ENCODE measurements at regions not wholly inside any gene's neighbourhood (a gene's known extent, or its start where the extent isn't known, plus 50 kb on each side); places are given as distances from the start of the nearest gene placed in this dataset.
A peak's percentile ranks its signal among the peaks of the same experiment; 100 is the strongest.

DNA sequence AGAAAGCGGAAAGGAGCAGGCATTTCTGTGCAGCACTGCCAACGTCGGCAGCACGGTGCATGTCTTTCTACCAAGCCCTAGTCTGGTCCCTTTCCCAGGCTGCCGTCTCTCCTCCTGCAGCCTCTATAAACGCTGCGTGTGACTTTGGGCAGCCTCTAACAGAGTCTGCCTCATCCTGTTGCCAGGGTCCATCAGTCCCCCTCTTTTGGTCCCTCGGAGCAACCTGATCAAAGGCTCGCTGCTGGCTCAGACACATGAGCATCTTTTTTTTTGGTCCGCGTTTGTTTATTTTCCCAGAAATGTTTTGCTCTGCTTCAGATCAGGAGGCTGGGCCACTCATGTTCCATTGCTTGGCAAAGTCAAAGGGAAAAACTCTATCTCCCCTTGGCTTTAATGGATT lies 166.8 kb upstream of the CST7 start:
- TF ChIP-seq, protein P1, sequence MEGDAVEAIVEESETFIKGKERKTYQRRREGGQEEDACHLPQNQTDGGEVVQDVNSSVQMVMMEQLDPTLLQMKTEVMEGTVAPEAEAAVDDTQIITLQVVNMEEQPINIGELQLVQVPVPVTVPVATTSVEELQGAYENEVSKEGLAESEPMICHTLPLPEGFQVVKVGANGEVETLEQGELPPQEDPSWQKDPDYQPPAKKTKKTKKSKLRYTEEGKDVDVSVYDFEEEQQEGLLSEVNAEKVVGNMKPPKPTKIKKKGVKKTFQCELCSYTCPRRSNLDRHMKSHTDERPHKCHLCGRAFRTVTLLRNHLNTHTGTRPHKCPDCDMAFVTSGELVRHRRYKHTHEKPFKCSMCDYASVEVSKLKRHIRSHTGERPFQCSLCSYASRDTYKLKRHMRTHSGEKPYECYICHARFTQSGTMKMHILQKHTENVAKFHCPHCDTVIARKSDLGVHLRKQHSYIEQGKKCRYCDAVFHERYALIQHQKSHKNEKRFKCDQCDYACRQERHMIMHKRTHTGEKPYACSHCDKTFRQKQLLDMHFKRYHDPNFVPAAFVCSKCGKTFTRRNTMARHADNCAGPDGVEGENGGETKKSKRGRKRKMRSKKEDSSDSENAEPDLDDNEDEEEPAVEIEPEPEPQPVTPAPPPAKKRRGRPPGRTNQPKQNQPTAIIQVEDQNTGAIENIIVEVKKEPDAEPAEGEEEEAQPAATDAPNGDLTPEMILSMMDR (IDR thresholded peaks at IDR 0.05; ENCODE audit: low read depth, low read length, missing control alignments), result no peak
- H3K4me3 ChIP-seq (ENCODE audit: low read depth, low read length), result no peak overlapping the region
- in situ Hi-C loops (cut with HindIII; ENCODE audit: low sequenced_read_pairs), result loop anchor here (5.0 kb wide), 1 partner anchor 55 kb away; no protein-coding TSS in a partner anchor
- no peak for DNase-seq (ENCODE audit: low read depth)

DNA sequence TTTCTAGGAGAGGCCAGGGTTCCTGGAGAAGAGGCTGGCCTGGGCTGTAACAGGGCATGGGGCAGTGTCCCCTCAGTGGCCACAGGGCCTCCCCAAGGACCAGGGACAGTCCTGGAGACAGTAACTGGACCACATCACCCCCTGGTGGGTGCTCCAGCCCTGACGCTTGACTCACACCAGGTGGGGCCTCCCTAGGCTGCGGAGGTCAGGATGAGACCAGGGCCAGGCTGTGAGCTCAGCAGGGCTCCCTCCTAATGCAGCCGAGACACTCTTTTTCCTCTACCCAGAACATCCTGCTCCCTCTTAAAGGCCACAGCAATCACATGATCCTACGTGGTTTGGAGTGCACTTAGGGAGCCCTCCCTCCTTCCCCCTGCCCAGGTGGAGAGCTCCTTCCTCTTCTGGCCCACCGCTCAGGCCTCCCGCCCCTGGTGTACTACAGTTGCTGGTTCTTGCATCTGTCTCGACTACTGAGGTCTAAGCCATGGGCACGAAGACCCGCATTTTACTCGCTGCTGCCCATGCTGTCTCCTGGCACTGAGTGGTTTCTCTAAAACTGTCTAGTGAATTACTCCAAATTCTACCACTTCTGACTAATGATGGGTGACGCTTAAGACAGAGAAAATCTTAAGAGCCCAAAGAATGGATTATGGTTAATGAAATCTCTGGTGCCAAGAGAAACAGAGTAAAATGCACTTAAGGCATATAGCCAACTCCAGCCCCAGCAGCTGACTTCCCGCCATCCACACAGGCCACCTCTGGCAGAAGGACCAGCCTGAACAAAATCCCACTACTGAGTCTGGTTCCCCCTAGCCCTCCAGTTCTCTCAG lies 166.1 kb upstream of the CST7 start:
- no peak overlapping the region for H3K4me3 ChIP-seq (ENCODE audit: low read depth, low read length)
- no peak for DNase-seq (ENCODE audit: low read depth)
- TF ChIP-seq, protein P1 (IDR thresholded peaks at IDR 0.05; ENCODE audit: low read depth, low read length, missing control alignments), result peak; percentile 10
- in situ Hi-C loops (cut with HindIII; ENCODE audit: low sequenced_read_pairs), result loop anchor here (5.0 kb wide), 1 partner anchor 54 kb away; no protein-coding TSS in a partner anchor

DNA sequence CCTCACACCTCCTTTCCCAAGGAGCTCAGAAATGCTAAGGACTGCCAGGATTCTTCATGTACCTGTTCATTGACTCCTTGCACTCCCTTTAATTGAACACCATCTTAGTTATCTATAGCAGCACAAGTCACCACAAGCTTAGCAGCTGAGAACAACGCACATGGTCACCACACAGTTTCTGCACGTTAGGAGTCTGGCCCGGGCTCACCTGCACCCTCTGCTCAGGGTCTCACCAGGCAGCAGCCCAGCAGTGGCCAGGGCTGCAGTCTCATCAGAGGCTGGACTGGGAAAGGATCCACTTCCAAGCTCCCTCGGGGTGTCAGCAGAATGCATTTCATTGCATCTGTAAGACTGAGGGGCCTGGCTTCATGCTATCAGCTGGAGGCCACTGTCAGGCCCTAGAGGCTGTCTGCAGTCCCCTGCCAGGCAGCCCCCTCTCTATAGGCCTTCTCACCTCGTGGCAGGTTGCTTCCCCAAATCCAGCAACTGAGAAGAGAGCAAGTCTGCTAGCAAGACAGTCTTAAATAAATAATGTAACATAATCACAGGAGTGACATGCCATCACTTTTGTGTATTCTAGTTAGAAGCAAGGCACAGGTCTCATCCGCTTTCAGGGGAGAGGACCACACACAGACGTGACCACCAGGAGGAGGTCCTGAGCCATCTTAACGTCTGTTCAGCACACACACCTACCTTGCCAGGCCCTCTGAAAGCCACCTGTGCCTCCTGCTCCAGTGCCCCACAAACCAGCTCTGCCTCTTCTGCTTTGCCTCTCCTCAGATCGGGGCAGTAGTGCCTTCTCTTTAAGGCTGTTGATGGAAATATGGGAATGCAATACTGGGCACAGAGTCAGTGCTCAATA lies 165.2 kb upstream of the CST7 start:
- TF ChIP-seq, protein P1 (IDR thresholded peaks at IDR 0.05; ENCODE audit: low read depth, low read length, missing control alignments), result no peak
- no peak overlapping the region for H3K4me3 ChIP-seq (ENCODE audit: low read depth, low read length)
- in situ Hi-C loops (cut with HindIII; ENCODE audit: low sequenced_read_pairs), result loop anchor here (5.0 kb wide), 1 partner anchor 53 kb away; no protein-coding TSS in a partner anchor
- no peak for DNase-seq (ENCODE audit: low read depth)

DNA sequence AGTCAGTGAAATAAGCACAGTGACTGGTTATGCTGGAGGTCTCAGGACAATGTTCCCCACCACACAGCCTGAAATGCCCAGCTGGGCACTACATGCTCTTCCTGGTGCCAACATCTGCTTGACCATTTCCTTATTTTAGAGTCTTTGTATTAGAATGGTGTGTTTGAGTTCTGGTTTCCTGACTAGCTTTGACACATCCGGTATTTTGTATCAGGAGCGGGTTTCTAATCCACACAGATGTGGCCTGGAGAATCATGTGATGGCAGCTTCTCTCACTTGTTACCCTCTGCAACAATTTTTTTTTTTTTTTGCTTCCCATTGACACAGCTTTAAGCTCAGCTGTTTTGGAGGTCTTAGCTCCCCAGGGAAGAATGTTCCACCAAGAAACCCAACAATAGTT lies 164.5 kb upstream of the CST7 start:
- DNase-seq (ENCODE audit: low read depth), result no peak
- H3K4me3 ChIP-seq (ENCODE audit: low read depth, low read length), result no peak overlapping the region
- TF ChIP-seq, protein P1 (IDR thresholded peaks at IDR 0.05; ENCODE audit: low read depth, low read length, missing control alignments), result no peak
- in situ Hi-C loops (cut with HindIII; ENCODE audit: low sequenced_read_pairs), result loop anchor here (5.0 kb wide), 1 partner anchor 53 kb away; no protein-coding TSS in a partner anchor

DNA sequence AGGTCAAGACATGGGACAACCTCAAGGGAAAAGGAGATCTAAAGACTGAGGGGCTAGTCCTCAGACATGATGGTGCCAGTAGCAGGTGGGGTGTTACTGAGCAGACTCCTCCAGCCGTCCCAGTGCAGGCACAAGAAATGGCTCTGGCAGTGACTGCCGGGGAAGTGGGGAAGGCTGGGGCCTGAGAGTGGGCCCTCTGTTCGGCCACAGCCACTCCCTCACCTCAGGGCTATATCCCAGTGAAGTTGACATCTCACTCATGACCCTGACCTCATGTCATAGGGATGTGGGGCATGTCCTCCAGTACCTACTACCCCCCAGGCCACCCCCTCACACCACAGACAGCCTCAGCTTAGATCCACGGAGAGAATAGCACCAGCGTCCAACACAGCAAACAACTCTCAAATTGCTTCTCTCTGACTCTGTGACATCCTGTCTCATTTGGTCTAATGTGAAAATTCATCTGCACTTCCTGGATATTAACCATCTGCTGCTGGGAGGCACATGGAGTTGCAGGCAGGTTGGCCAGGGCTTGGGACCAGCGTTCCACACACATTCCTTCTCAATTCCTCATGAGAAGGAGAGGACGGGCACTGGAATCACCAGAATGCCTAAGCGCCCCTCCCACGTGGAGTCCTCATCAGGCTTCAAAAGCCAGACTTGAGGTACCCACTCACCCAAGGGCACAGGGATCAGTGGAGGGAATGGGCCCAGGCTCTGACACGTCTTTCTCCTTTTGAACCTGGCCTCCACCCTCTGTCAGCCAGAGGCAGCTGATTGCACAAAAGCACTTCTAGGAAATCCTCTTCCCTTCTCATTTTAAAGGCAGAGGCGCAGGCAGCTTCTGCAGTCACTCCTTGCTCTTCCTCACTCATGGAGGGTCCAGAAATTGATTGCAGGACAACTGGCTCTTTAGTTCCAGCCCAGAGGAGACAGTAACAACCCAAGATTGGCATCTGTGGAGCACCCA lies 163.6 kb upstream of the CST7 start:
- in situ Hi-C loops (cut with HindIII; ENCODE audit: low sequenced_read_pairs), result no loop called here
- peak; percentile 54 for DNase-seq (ENCODE audit: low read depth)
- H3K4me3 ChIP-seq (ENCODE audit: low read depth, low read length), result no peak overlapping the region
- TF ChIP-seq, protein P1 (IDR thresholded peaks at IDR 0.05; ENCODE audit: low read depth, low read length, missing control alignments), result no peak
